ENCODE measurements at regions not wholly inside any gene's neighbourhood (a gene's known extent, or its start where the extent isn't known, plus 50 kb on each side); places are given as distances from the start of the nearest gene placed in this dataset.

- no peak overlapping the region for H3K4me2 ChIP-seq (ENCODE audit: control insufficient read depth, extremely low read depth, insufficient read depth, low read depth, low read length)
- no peak overlapping the region for H2AFZ ChIP-seq (ENCODE audit: control insufficient read depth, low read length)
- no peak for TF ChIP-seq CTCF (optimal IDR thresholded peaks at IDR 0.05 in 1 of 3, IDR thresholded peaks at IDR 0.05 in 1 of 3, conservative IDR thresholded peaks at IDR 0.05 in 1 of 3; ENCODE audit: extremely low read depth in 1 of 3, insufficient read depth in 2 of 3, low read length in 3 of 3)
- TF ChIP-seq EZH2 (IDR thresholded peaks at IDR 0.05; ENCODE audit: low read length), result no peak
- H3K4me3 ChIP-seq (ENCODE audit: control insufficient read depth in 2 of 3, extremely low read depth in 1 of 3, insufficient read depth in 2 of 3, low read depth in 1 of 3, low read length in 3 of 3), result no peak overlapping the region
- H3K79me2 ChIP-seq (ENCODE audit: control insufficient read depth, insufficient read depth, low read length), result no peaks in the 10 kb centered on the region
- H3K27me3 ChIP-seq (ENCODE audit: control insufficient read depth, extremely low read depth, insufficient read depth, low read length), result peaks cover 5% of the 10 kb centered on the region
- H4K20me1 ChIP-seq (ENCODE audit: control insufficient read depth, extremely low read depth, insufficient read depth, low read length), result no peaks in the 10 kb centered on the region
- H3K36me3 ChIP-seq (ENCODE audit: control insufficient read depth in 2 of 2, extremely low read depth in 1 of 2, insufficient read depth in 2 of 2, low read length in 2 of 2), result no peaks in the 10 kb centered on the region
- dilution Hi-C loops (cut with MboI; ENCODE audit: extremely low pct_ligation_motif_present, low sequenced_read_pairs), result no loop called here
- no peaks in the 10 kb centered on the region for H3K9me3 ChIP-seq (ENCODE audit: control insufficient read depth, low read depth, low read length)
- no peak overlapping the region for H3K27ac ChIP-seq (ENCODE audit: control insufficient read depth, insufficient read depth, low read length)
- no peak for DNase-seq (ENCODE audit: low read depth, low spot score)
- H3K9ac ChIP-seq (ENCODE audit: control insufficient read depth, extremely low read depth, insufficient read depth, low read length), result no peak overlapping the region
- no peaks in the 10 kb centered on the region for H3K9me1 ChIP-seq (ENCODE audit: control insufficient read depth, extremely low read depth, insufficient read depth, low read length)
- FAIRE-seq, result no peak
- no peaks in the 10 kb centered on the region for H3K4me1 ChIP-seq (ENCODE audit: control insufficient read depth, extremely low read depth, insufficient read depth, low read length)
These were observed 278.0 kb upstream of the HDAC4 start for GRCh38 chr2:239678666-239679296.

- Histone ChIP-seq H3K36me3 (ENCODE audit: control insufficient read depth in 2 of 2, extremely low read depth in 1 of 2, insufficient read depth in 2 of 2, low read length in 2 of 2) (no peaks in the 10 kb centered on the region), H3K9me1 (ENCODE audit: control insufficient read depth, extremely low read depth, insufficient read depth, low read length) (no peaks in the 10 kb centered on the region), H3K9ac (ENCODE audit: control insufficient read depth, extremely low read depth, insufficient read depth, low read length) (no peak overlapping the region), H4K20me1 (ENCODE audit: control insufficient read depth, extremely low read depth, insufficient read depth, low read length) (no peaks in the 10 kb centered on the region), H3K4me2 (ENCODE audit: control insufficient read depth, extremely low read depth, insufficient read depth, low read depth, low read length) (no peak overlapping the region), H3K27me3 (ENCODE audit: control insufficient read depth, extremely low read depth, insufficient read depth, low read length) (peaks cover 4% of the 10 kb centered on the region), H3K79me2 (ENCODE audit: control insufficient read depth, insufficient read depth, low read length) (no peaks in the 10 kb centered on the region), H3K4me3 (ENCODE audit: control insufficient read depth in 2 of 3, extremely low read depth in 1 of 3, insufficient read depth in 2 of 3, low read depth in 1 of 3, low read length in 3 of 3) (no peak overlapping the region), H3K9me3 (ENCODE audit: control insufficient read depth, low read depth, low read length) (no peaks in the 10 kb centered on the region), H2AFZ (ENCODE audit: control insufficient read depth, low read length) (no peak overlapping the region), H3K27ac (ENCODE audit: control insufficient read depth, insufficient read depth, low read length) (no peak overlapping the region), H3K4me1 (ENCODE audit: control insufficient read depth, extremely low read depth, insufficient read depth, low read length) (no peaks in the 10 kb centered on the region)
- dilution Hi-C loops (cut with MboI; ENCODE audit: extremely low pct_ligation_motif_present, low sequenced_read_pairs), result no loop called here
- DNase-seq (ENCODE audit: low read depth, low spot score), result no peak
- TF ChIP-seq EZH2 (IDR thresholded peaks at IDR 0.05; ENCODE audit: low read length) (no peak), CTCF (optimal IDR thresholded peaks at IDR 0.05 in 1 of 3, IDR thresholded peaks at IDR 0.05 in 1 of 3, conservative IDR thresholded peaks at IDR 0.05 in 1 of 3; ENCODE audit: extremely low read depth in 1 of 3, insufficient read depth in 2 of 3, low read length in 3 of 3) (no peak)
- no peak for FAIRE-seq
These were observed 277.3 kb upstream of the HDAC4 start for GRCh38 chr2:239678186-239678490.

All from keratinocyte (primary cell).